GM12878 (cell line): ENCODE measurements at regions not wholly inside any gene's neighbourhood (a gene's known extent, or its start where the extent isn't known, plus 50 kb on each side); places are given as distances from the start of the nearest gene placed in this dataset.

Experiments
- CTCF ChIP-seq, 3 experiments: IDR thresholded peaks in 2 of 3; conservative IDR thresholded peaks in 1 of 3; 2 replicates each; pipeline ENCODE4 v1.5.1; 2011; ENCODE audit warnings: low read depth in 3 of 3, low read length in 3 of 3, mild to moderate bottlenecking in 3 of 3, control low read depth in 2 of 3, moderate library complexity in 2 of 3, inconsistent platforms in 1 of 3, mixed read lengths in 1 of 3; ENCODE audit not compliant: control insufficient read depth in 2 of 3, insufficient read depth in 1 of 3; ENCODE audit errors: extremely low read depth in 1 of 3
- HDAC2 ChIP-seq: fragments of 200-600 bp; sonication (generic); IDR thresholded peaks from 2 replicates; pipeline ENCODE4 v1.6.1; 2017
- POLR2A ChIP-seq: IDR thresholded peaks from 2 replicates; pipeline ENCODE4 v1.6.1; 2011; ENCODE audit warnings: low read depth, mild to moderate bottlenecking, low read length
- REST ChIP-seq: IDR thresholded peaks from 2 replicates; pipeline ENCODE4 v1.6.1; 2012; ENCODE audit warnings: mild to moderate bottlenecking, low read depth, low read length
- RFX5 ChIP-seq: IDR thresholded peaks from 2 replicates; pipeline ENCODE4 v1.6.1; 2011; ENCODE audit warnings: low read depth, low read length, improper control_type of control experiment
- ZNF592 ChIP-seq: fragments of 450-650 bp; IDR thresholded peaks from 2 replicates; pipeline ENCODE4 v1.6.1; 2017; ENCODE audit warnings: mild to moderate bottlenecking, moderate library complexity

- TF ChIP-seq RFX5, result no peak
- TF ChIP-seq REST, result no peak
- no peak for TF ChIP-seq ZNF592
- TF ChIP-seq HDAC2, result no peak
- no peak for TF ChIP-seq CTCF (IDR thresholded peaks at IDR 0.05 in 2 of 3, conservative IDR thresholded peaks at IDR 0.05 in 1 of 3; ENCODE audit: control insufficient read depth in 2 of 3, extremely low read depth in 1 of 3, insufficient read depth in 1 of 3, low read depth in 3 of 3, low read length in 3 of 3)
- TF ChIP-seq POLR2A, result no peak
Measured at GRCh38 chr6:54053881-54054391, 57.3 kb upstream of the MLIP start.
